ENCODE measurements at regions not wholly inside any gene's neighbourhood (a gene's known extent, or its start where the extent isn't known, plus 50 kb on each side); places are given as distances from the start of the nearest gene placed in this dataset.

GRCh38 chr9:96069629-96070220 is 194.2 kb downstream of the ERCC6L2 start:
- Histone ChIP-seq H3K4me3 (ENCODE audit: low read length) (no peak overlapping the region), H3K27ac (ENCODE audit: low read length) (no peak overlapping the region), H3K27me3 (ENCODE audit: control insufficient read depth, insufficient read depth) (no peaks in the 10 kb centered on the region), H3K4me1 (ENCODE audit: control insufficient read depth, insufficient read depth, low read length) (peaks cover 9% of the 10 kb centered on the region), H3K9me3 (ENCODE audit: control insufficient read depth, low read length) (no peaks in the 10 kb centered on the region)
- WGBS: 96% methylated on average over 8 of the region's 8 CpGs
- DNase-seq (no peak), ATAC-seq (no peak)
- intact Hi-C loops (cut with DNase I): loop anchor here in 2 of 4 donors (10.0 kb wide), 1 partner anchor 145 kb away; no protein-coding TSS in a partner anchor

GRCh38 chr9:96068511-96068910 is 193.0 kb downstream of the ERCC6L2 start:
- Histone ChIP-seq H3K4me3 (ENCODE audit: low read length) (no peak overlapping the region), H3K4me1 (ENCODE audit: control insufficient read depth, insufficient read depth, low read length) (peaks cover 3% of the 10 kb centered on the region), H3K9me3 (ENCODE audit: control insufficient read depth, low read length) (no peaks in the 10 kb centered on the region), H3K27ac (ENCODE audit: low read length) (no peak overlapping the region), H3K27me3 (ENCODE audit: control insufficient read depth, insufficient read depth) (no peaks in the 10 kb centered on the region)
- ATAC-seq: no peak
- WGBS: 61% methylated on average over 11 of the region's 11 CpGs
- intact Hi-C loops (cut with DNase I): loop anchor here in 2 of 4 donors (10.0 kb wide), 1 partner anchor 146 kb away; no protein-coding TSS in a partner anchor
- DNase-seq: peak; percentile 54 to 89 (median 71)

- WGBS: 70% methylated on average over 5 of the region's 5 CpGs
- no peaks in the 10 kb centered on the region for H3K27me3 ChIP-seq (ENCODE audit: control insufficient read depth, insufficient read depth)
Measured at GRCh38 chr9:96067600-96067999, 192.1 kb downstream of the ERCC6L2 start.

GRCh38 chr9:96067004-96067403 is 191.5 kb downstream of the ERCC6L2 start:
- peak; percentile 68 to 84 for ATAC-seq
- H3K9me3 ChIP-seq (ENCODE audit: control insufficient read depth, low read length): no peaks in the 10 kb centered on the region
- no peak overlapping the region for H3K4me3 ChIP-seq (ENCODE audit: low read length)
- no peaks in the 10 kb centered on the region for H3K4me1 ChIP-seq (ENCODE audit: control insufficient read depth, insufficient read depth, low read length)
- peak; percentile 45 to 90 (median 82) for DNase-seq
- no peaks in the 10 kb centered on the region for H3K27me3 ChIP-seq (ENCODE audit: control insufficient read depth, insufficient read depth)
- WGBS: 64% methylated on average over 7 of the region's 7 CpGs
- H3K27ac ChIP-seq (ENCODE audit: low read length): no peak overlapping the region
- intact Hi-C loops (cut with DNase I): loop anchor here in 2 of 4 donors (10.0 kb wide), 1 partner anchor 148 kb away; no protein-coding TSS in a partner anchor

More at GRCh38 chr9:96067600-96067999, 192.1 kb downstream of the ERCC6L2 start:
- DNase-seq: no peak
- Histone ChIP-seq H3K9me3 (ENCODE audit: control insufficient read depth, low read length) (no peaks in the 10 kb centered on the region), H3K27ac (ENCODE audit: low read length) (no peak overlapping the region), H3K4me3 (ENCODE audit: low read length) (no peak overlapping the region), H3K4me1 (ENCODE audit: control insufficient read depth, insufficient read depth, low read length) (no peaks in the 10 kb centered on the region)
- intact Hi-C loops (cut with DNase I): loop anchor here in 2 of 4 donors (10.0 kb wide), 1 partner anchor 147 kb away; no protein-coding TSS in a partner anchor
- ATAC-seq: no peak

- no peak overlapping the region for H3K27ac ChIP-seq (ENCODE audit: low read length)
- WGBS: 94% methylated on average over 8 of the region's 8 CpGs
- no peak overlapping the region for H3K4me3 ChIP-seq (ENCODE audit: low read length)
- no peaks in the 10 kb centered on the region for H3K27me3 ChIP-seq (ENCODE audit: control insufficient read depth, insufficient read depth)
- peaks cover 3% of the 10 kb centered on the region for H3K4me1 ChIP-seq (ENCODE audit: control insufficient read depth, insufficient read depth, low read length)
- intact Hi-C loops (cut with DNase I): loop anchor here in 2 of 4 donors (10.0 kb wide), 1 partner anchor 149 kb away; no protein-coding TSS in a partner anchor
- H3K9me3 ChIP-seq (ENCODE audit: control insufficient read depth, low read length): no peaks in the 10 kb centered on the region
- ATAC-seq (no peak), DNase-seq (no peak)
Measured at GRCh38 chr9:96065482-96066251, 190.2 kb downstream of the ERCC6L2 start.

GRCh38 chr9:96064826-96065481 is 189.5 kb downstream of the ERCC6L2 start:
- intact Hi-C loops (cut with DNase I): loop anchor here in 3 of 4 donors (5.0 to 10.0 kb wide), 2 partner anchors 150 to 338 kb away; no protein-coding TSS in a partner anchor
- Histone ChIP-seq H3K4me1 (ENCODE audit: control insufficient read depth, insufficient read depth, low read length) (peaks cover 3% of the 10 kb centered on the region), H3K9me3 (ENCODE audit: control insufficient read depth, low read length) (no peaks in the 10 kb centered on the region), H3K4me3 (ENCODE audit: low read length) (no peak overlapping the region), H3K27me3 (ENCODE audit: control insufficient read depth, insufficient read depth) (no peaks in the 10 kb centered on the region), H3K27ac (ENCODE audit: low read length) (no peak overlapping the region)
- no peak for ATAC-seq
- WGBS: 90% methylated on average over 7 of the region's 7 CpGs
- DNase-seq: no peak

GRCh38 chr9:96062854-96063253 is 187.4 kb downstream of the ERCC6L2 start:
- intact Hi-C loops (cut with DNase I): loop anchor here in 3 of 4 donors (5.0 to 10.0 kb wide), 2 partner anchors 152 to 336 kb away; no protein-coding TSS in a partner anchor
- WGBS: 91% methylated on average over 3 of the region's 3 CpGs
- H3K27me3 ChIP-seq (ENCODE audit: control insufficient read depth, insufficient read depth): no peaks in the 10 kb centered on the region
- DNase-seq: no peak
- no peaks in the 10 kb centered on the region for H3K9me3 ChIP-seq (ENCODE audit: control insufficient read depth, low read length)
- no peak overlapping the region for H3K27ac ChIP-seq (ENCODE audit: low read length)
- peaks cover 3% of the 10 kb centered on the region for H3K4me1 ChIP-seq (ENCODE audit: control insufficient read depth, insufficient read depth, low read length)
- ATAC-seq: no peak
- H3K4me3 ChIP-seq (ENCODE audit: low read length): no peak overlapping the region

GRCh38 chr9:96062031-96062430 is 186.5 kb downstream of the ERCC6L2 start:
- DNase-seq: no peak
- no peak for ATAC-seq
- Histone ChIP-seq H3K27me3 (ENCODE audit: control insufficient read depth, insufficient read depth) (no peaks in the 10 kb centered on the region), H3K27ac (ENCODE audit: low read length) (no peak overlapping the region), H3K4me1 (ENCODE audit: control insufficient read depth, insufficient read depth, low read length) (peaks cover 3% of the 10 kb centered on the region), H3K4me3 (ENCODE audit: low read length) (no peak overlapping the region), H3K9me3 (ENCODE audit: control insufficient read depth, low read length) (no peaks in the 10 kb centered on the region)
- 46% methylated on average over 4 of the region's 4 CpGs for WGBS
- intact Hi-C loops (cut with DNase I): loop anchor here in 3 of 4 donors (5.0 to 10.0 kb wide), 2 partner anchors 153 to 335 kb away; no protein-coding TSS in a partner anchor

GRCh38 chr9:96061293-96061987 is 185.9 kb downstream of the ERCC6L2 start:
- 40% methylated on average over 10 of the region's 10 CpGs for WGBS
- Histone ChIP-seq H3K9me3 (ENCODE audit: control insufficient read depth, low read length) (no peaks in the 10 kb centered on the region), H3K27me3 (ENCODE audit: control insufficient read depth, insufficient read depth) (no peaks in the 10 kb centered on the region), H3K4me1 (ENCODE audit: control insufficient read depth, insufficient read depth, low read length) (peaks cover 3% of the 10 kb centered on the region), H3K27ac (ENCODE audit: low read length) (peak overlapping the region; percentile 20), H3K4me3 (ENCODE audit: low read length) (no peak overlapping the region)
- ATAC-seq (peak; percentile 87 to 88), DNase-seq (peak; percentile 59 to 78 (median 65))
- intact Hi-C loops (cut with DNase I): loop anchor here in 3 of 4 donors (5.0 to 10.0 kb wide), 2 partner anchors 153 to 334 kb away; no protein-coding TSS in a partner anchor

- intact Hi-C loops (cut with DNase I): loop anchor here in 1 of 4 donors (10.0 kb wide), 1 partner anchor 333 kb away; no protein-coding TSS in a partner anchor
- whole genome bisulfite sequencing: 87% methylated on average over 2 of the region's 2 CpGs
- no peaks in the 10 kb centered on the region for H3K9me3 ChIP-seq (ENCODE audit: control insufficient read depth, low read length)
- peaks cover 3% of the 10 kb centered on the region for H3K4me1 ChIP-seq (ENCODE audit: control insufficient read depth, insufficient read depth, low read length)
- H3K4me3 ChIP-seq (ENCODE audit: low read length): no peak overlapping the region
- DNase-seq (no peak), ATAC-seq (no peak)
- H3K27me3 ChIP-seq (ENCODE audit: control insufficient read depth, insufficient read depth): no peaks in the 10 kb centered on the region
- H3K27ac ChIP-seq (ENCODE audit: low read length): no peak overlapping the region
Measured at GRCh38 chr9:96058218-96058617, 182.7 kb downstream of the ERCC6L2 start.

Measured in right cardiac atrium (tissue), 5 donors.